Testis (tissue), 2 donors: ENCODE measurements at regions not wholly inside any gene's neighbourhood (a gene's known extent, or its start where the extent isn't known, plus 50 kb on each side); places are given as distances from the start of the nearest gene placed in this dataset.

Source experiments
- POLR2A ChIP-seq: fragments of 450-650 bp; IDR thresholded peaks from one replicate; pipeline ENCODE4 v1.6.1; 2017; ENCODE audit warnings: antibody characterized with exemption, mild to moderate bottlenecking, moderate library complexity
- TF ChIP-seq, protein P1 (sequence below), 3 experiments: fragments of 450-650 bp in 2 of 3; fragments of 200-600 bp in 1 of 3; sonication (generic) in 1 of 3; IDR thresholded peaks; one replicate each; pipeline ENCODE4 v1.5.1; 2016 to 2019; ENCODE audit warnings: antibody characterized with exemption in 3 of 3, mild to moderate bottlenecking in 2 of 3, moderate library complexity in 1 of 3

GRCh38 chr11:69423611-69424385 lies 57.7 kb upstream of the LINC01488 start:
- no peak for TF ChIP-seq POLR2A
- TF ChIP-seq, protein P1, sequence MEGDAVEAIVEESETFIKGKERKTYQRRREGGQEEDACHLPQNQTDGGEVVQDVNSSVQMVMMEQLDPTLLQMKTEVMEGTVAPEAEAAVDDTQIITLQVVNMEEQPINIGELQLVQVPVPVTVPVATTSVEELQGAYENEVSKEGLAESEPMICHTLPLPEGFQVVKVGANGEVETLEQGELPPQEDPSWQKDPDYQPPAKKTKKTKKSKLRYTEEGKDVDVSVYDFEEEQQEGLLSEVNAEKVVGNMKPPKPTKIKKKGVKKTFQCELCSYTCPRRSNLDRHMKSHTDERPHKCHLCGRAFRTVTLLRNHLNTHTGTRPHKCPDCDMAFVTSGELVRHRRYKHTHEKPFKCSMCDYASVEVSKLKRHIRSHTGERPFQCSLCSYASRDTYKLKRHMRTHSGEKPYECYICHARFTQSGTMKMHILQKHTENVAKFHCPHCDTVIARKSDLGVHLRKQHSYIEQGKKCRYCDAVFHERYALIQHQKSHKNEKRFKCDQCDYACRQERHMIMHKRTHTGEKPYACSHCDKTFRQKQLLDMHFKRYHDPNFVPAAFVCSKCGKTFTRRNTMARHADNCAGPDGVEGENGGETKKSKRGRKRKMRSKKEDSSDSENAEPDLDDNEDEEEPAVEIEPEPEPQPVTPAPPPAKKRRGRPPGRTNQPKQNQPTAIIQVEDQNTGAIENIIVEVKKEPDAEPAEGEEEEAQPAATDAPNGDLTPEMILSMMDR (IDR thresholded peaks at IDR 0.05) = no peak
